HG03196 (cell line): ENCODE measurements at regions not wholly inside any gene's neighbourhood (a gene's known extent, or its start where the extent isn't known, plus 50 kb on each side); places are given as distances from the start of the nearest gene placed in this dataset.

Source experiments
- ATAC-seq: cut with Tn5 transposase; IDR thresholded peaks from one replicate; pipeline ENCODE4 v1.9.1; 2021; ENCODE audit not compliant: unreplicated experiment

- ATAC-seq = no peak
Observed at GRCh38 chr21:25425156-25425555, 182.1 kb downstream of the MRPL39 start.

GRCh38 chr21:25424634-25425033 is 182.6 kb downstream of the MRPL39 start:
- ATAC-seq = no peak

- no peak for ATAC-seq
Observed at GRCh38 chr21:25424048-25424447, 183.2 kb downstream of the MRPL39 start.

- ATAC-seq = no peak
Observed at GRCh38 chr21:25422610-25423608, 184.4 kb downstream of the MRPL39 start.

- peak; percentile 63 for ATAC-seq
Observed at GRCh38 chr21:25421321-25422028, 185.8 kb downstream of the MRPL39 start.

GRCh38 chr21:25420831-25421230 is 186.4 kb downstream of the MRPL39 start:
- no peak for ATAC-seq

GRCh38 chr21:25416669-25417068 is 190.6 kb downstream of the MRPL39 start:
- no peak for ATAC-seq

- no peak for ATAC-seq
Observed at GRCh38 chr21:25412100-25412499, 195.2 kb downstream of the MRPL39 start.

- no peak for ATAC-seq
Observed at GRCh38 chr21:25409978-25410377, 197.3 kb downstream of the MRPL39 start.

- no peak for ATAC-seq
Observed at GRCh38 chr21:25408666-25409065, 198.6 kb downstream of the MRPL39 start.

GRCh38 chr21:25406887-25407579 is 200.2 kb downstream of the MRPL39 start:
- no peak for ATAC-seq

- no peak for ATAC-seq
Observed at GRCh38 chr21:25405984-25406383, 201.3 kb downstream of the MRPL39 start.

GRCh38 chr21:25402134-25402961 is 204.9 kb downstream of the MRPL39 start:
- no peak for ATAC-seq

- ATAC-seq = no peak
Observed at GRCh38 chr21:25400427-25400826, 206.9 kb downstream of the MRPL39 start.

- ATAC-seq = no peak
Observed at GRCh38 chr21:25398630-25399029, 208.7 kb downstream of the MRPL39 start.

GRCh38 chr21:25396135-25396711 is 211.1 kb downstream of the MRPL39 start:
- peak; percentile 80 for ATAC-seq

- ATAC-seq = no peak
Observed at GRCh38 chr21:25391777-25392176, 215.5 kb downstream of the MRPL39 start.

GRCh38 chr21:25390701-25391100 is 216.6 kb downstream of the MRPL39 start:
- ATAC-seq = no peak

GRCh38 chr21:25387665-25388064 is 219.6 kb downstream of the MRPL39 start:
- no peak for ATAC-seq

GRCh38 chr21:25385911-25386474 is 221.3 kb downstream of the MRPL39 start:
- ATAC-seq = no peak
